HepG2 (cell line): ENCODE measurements at regions not wholly inside any gene's neighbourhood (a gene's known extent, or its start where the extent isn't known, plus 50 kb on each side); places are given as distances from the start of the nearest gene placed in this dataset.

Experiments used
- HDAC6 ChIP-seq: fragments of 200-600 bp; sonication (generic); IDR thresholded peaks from 2 replicates; pipeline ENCODE4 v1.7.0; 2017; ENCODE audit warnings: mild to moderate bottlenecking, antibody characterized with exemption, low read length, low read depth
- KMT2A ChIP-seq: sonication (generic); formaldehyde crosslinking; IDR thresholded peaks from 2 replicates; pipeline ENCODE4 v1.4.0; 2020; ENCODE audit warnings: missing genetic modification reagents
- MAFG ChIP-seq: sonication (generic); formaldehyde crosslinking; IDR thresholded peaks from 2 replicates; pipeline ENCODE4 v1.5.1; 2020; ENCODE audit warnings: mild to moderate bottlenecking, missing genetic modification reagents
- SIX1 ChIP-seq: sonication (generic); formaldehyde crosslinking; IDR thresholded peaks from 2 replicates; pipeline ENCODE4 v1.4.0; 2020; ENCODE audit warnings: missing genetic modification reagents, borderline replicate concordance
- WIZ ChIP-seq: sonication (generic); formaldehyde crosslinking; IDR thresholded peaks from 2 replicates; pipeline ENCODE4 v1.5.1; 2020; ENCODE audit warnings: mild to moderate bottlenecking, missing genetic modification reagents
- ZKSCAN5 ChIP-seq: sonication (generic); formaldehyde crosslinking; IDR thresholded peaks from 2 replicates; pipeline ENCODE4 v1.5.1; 2020; ENCODE audit warnings: mild to moderate bottlenecking, missing genetic modification reagents
- ZNF232 ChIP-seq: sonication (generic); formaldehyde crosslinking; IDR thresholded peaks from 2 replicates; pipeline ENCODE4 v1.4.0; 2020; ENCODE audit warnings: missing genetic modification reagents, borderline replicate concordance
- TF ChIP-seq, protein P1 (sequence below): sonication (generic); formaldehyde crosslinking; IDR thresholded peaks from 2 replicates; pipeline ENCODE4 v1.4.0; 2020; ENCODE audit warnings: missing genetic modification reagents
- TF ChIP-seq, protein P2 (sequence below): sonication (generic); formaldehyde crosslinking; IDR thresholded peaks from 2 replicates; pipeline ENCODE4 v1.8.0; 2022; ENCODE audit warnings: low read depth, missing genetic modification reagents
- TF ChIP-seq, protein P3 (sequence below): sonication (generic); formaldehyde crosslinking; IDR thresholded peaks from 2 replicates; pipeline ENCODE4 v1.5.0; 2020; ENCODE audit warnings: mild to moderate bottlenecking, missing genetic modification reagents
- TF ChIP-seq, protein P4 (sequence below): conservative IDR thresholded peaks from 2 replicates; pipeline ENCODE4 v1.6.1; 2018; ENCODE audit warnings: missing genetic modification reagents
- TF ChIP-seq, protein P5 (sequence below): sonication (generic); formaldehyde crosslinking; IDR thresholded peaks from 2 replicates; pipeline ENCODE4 v1.4.0; 2020; ENCODE audit warnings: mild to moderate bottlenecking, missing genetic modification reagents

DNA sequence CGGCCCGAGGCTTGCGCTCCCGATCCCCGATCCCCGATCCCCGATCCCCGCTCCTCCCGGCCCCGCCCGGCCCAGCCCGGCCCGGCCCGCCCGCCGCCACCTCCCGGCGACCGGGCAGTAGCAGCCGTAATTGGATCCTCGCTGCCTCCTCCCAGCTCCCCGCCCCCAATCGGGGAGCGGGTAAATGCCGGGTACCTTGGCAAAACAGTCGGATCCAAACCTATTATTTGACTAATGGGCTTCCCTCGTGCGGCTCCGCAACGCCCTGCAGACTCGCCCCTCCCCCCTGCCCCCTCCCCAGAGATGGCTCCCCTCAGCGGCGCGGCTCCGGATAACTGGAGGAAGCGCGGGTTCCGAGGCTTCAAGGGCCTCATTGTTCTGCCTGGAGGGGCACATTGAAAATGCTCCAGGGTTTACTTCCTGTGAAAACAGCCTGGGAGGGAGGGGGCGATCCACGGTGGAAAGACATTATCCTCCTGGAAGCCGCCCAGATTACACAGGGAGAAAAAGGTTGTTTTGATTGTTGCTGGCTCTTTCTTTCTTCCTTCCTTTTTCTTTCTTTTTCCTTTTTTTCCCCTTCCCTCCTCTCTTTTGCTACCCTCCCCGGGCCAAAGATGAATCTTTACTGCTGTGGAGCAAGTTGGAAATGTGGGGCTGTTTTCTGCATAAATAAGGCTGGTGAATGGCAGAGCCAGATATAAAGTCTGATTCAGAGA lies 94.7 kb upstream of the ZMIZ1 start (continued):
- TF ChIP-seq, protein P1, sequence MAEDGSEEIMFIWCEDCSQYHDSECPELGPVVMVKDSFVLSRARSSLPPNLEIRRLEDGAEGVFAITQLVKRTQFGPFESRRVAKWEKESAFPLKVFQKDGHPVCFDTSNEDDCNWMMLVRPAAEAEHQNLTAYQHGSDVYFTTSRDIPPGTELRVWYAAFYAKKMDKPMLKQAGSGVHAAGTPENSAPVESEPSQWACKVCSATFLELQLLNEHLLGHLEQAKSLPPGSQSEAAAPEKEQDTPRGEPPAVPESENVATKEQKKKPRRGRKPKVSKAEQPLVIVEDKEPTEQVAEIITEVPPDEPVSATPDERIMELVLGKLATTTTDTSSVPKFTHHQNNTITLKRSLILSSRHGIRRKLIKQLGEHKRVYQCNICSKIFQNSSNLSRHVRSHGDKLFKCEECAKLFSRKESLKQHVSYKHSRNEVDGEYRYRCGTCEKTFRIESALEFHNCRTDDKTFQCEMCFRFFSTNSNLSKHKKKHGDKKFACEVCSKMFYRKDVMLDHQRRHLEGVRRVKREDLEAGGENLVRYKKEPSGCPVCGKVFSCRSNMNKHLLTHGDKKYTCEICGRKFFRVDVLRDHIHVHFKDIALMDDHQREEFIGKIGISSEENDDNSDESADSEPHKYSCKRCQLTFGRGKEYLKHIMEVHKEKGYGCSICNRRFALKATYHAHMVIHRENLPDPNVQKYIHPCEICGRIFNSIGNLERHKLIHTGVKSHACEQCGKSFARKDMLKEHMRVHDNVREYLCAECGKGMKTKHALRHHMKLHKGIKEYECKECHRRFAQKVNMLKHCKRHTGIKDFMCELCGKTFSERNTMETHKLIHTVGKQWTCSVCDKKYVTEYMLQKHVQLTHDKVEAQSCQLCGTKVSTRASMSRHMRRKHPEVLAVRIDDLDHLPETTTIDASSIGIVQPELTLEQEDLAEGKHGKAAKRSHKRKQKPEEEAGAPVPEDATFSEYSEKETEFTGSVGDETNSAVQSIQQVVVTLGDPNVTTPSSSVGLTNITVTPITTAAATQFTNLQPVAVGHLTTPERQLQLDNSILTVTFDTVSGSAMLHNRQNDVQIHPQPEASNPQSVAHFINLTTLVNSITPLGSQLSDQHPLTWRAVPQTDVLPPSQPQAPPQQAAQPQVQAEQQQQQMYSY (CRISPR knock-in tag) = 0 out of 2 replicates have a peak, but pooled peaks have one; percentile 41
- TF ChIP-seq HDAC6 (no peak), ZNF232 (CRISPR knock-in tag) (no peak), ZKSCAN5 (CRISPR knock-in tag) (no peak), WIZ (CRISPR knock-in tag) (no peak), KMT2A (no peak), MAFG (CRISPR knock-in tag) (no peak), SIX1 (no peak; the same call in 1 of the 2 replicates)
- TF ChIP-seq, protein P2, sequence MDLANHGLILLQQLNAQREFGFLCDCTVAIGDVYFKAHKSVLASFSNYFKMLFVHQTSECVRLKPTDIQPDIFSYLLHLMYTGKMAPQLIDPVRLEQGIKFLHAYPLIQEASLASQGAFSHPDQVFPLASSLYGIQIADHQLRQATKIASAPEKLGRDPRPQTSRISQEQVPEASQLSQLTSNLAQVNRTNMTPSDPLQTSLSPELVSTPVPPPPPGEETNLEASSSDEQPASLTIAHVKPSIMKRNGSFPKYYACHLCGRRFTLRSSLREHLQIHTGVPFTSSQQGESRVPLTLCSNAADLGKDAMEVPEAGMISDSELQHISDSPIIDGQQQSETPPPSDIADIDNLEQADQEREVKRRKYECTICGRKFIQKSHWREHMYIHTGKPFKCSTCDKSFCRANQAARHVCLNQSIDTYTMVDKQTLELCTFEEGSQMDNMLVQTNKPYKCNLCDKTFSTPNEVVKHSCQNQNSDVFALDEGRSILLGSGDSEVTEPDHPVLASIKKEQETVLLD (CRISPR knock-in tag) = no peak
- TF ChIP-seq, protein P3, sequence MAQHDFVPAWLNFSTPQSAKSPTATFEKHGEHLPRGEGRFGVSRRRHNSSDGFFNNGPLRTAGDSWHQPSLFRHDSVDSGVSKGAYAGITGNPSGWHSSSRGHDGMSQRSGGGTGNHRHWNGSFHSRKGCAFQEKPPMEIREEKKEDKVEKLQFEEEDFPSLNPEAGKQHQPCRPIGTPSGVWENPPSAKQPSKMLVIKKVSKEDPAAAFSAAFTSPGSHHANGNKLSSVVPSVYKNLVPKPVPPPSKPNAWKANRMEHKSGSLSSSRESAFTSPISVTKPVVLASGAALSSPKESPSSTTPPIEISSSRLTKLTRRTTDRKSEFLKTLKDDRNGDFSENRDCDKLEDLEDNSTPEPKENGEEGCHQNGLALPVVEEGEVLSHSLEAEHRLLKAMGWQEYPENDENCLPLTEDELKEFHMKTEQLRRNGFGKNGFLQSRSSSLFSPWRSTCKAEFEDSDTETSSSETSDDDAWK (CRISPR knock-in tag) = no peak
- TF ChIP-seq, protein P4, sequence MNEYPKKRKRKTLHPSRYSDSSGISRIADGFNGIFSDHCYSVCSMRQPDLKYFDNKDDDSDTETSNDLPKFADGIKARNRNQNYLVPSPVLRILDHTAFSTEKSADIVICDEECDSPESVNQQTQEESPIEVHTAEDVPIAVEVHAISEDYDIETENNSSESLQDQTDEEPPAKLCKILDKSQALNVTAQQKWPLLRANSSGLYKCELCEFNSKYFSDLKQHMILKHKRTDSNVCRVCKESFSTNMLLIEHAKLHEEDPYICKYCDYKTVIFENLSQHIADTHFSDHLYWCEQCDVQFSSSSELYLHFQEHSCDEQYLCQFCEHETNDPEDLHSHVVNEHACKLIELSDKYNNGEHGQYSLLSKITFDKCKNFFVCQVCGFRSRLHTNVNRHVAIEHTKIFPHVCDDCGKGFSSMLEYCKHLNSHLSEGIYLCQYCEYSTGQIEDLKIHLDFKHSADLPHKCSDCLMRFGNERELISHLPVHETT (CRISPR knock-in tag) = no peak
- TF ChIP-seq, protein P5, sequence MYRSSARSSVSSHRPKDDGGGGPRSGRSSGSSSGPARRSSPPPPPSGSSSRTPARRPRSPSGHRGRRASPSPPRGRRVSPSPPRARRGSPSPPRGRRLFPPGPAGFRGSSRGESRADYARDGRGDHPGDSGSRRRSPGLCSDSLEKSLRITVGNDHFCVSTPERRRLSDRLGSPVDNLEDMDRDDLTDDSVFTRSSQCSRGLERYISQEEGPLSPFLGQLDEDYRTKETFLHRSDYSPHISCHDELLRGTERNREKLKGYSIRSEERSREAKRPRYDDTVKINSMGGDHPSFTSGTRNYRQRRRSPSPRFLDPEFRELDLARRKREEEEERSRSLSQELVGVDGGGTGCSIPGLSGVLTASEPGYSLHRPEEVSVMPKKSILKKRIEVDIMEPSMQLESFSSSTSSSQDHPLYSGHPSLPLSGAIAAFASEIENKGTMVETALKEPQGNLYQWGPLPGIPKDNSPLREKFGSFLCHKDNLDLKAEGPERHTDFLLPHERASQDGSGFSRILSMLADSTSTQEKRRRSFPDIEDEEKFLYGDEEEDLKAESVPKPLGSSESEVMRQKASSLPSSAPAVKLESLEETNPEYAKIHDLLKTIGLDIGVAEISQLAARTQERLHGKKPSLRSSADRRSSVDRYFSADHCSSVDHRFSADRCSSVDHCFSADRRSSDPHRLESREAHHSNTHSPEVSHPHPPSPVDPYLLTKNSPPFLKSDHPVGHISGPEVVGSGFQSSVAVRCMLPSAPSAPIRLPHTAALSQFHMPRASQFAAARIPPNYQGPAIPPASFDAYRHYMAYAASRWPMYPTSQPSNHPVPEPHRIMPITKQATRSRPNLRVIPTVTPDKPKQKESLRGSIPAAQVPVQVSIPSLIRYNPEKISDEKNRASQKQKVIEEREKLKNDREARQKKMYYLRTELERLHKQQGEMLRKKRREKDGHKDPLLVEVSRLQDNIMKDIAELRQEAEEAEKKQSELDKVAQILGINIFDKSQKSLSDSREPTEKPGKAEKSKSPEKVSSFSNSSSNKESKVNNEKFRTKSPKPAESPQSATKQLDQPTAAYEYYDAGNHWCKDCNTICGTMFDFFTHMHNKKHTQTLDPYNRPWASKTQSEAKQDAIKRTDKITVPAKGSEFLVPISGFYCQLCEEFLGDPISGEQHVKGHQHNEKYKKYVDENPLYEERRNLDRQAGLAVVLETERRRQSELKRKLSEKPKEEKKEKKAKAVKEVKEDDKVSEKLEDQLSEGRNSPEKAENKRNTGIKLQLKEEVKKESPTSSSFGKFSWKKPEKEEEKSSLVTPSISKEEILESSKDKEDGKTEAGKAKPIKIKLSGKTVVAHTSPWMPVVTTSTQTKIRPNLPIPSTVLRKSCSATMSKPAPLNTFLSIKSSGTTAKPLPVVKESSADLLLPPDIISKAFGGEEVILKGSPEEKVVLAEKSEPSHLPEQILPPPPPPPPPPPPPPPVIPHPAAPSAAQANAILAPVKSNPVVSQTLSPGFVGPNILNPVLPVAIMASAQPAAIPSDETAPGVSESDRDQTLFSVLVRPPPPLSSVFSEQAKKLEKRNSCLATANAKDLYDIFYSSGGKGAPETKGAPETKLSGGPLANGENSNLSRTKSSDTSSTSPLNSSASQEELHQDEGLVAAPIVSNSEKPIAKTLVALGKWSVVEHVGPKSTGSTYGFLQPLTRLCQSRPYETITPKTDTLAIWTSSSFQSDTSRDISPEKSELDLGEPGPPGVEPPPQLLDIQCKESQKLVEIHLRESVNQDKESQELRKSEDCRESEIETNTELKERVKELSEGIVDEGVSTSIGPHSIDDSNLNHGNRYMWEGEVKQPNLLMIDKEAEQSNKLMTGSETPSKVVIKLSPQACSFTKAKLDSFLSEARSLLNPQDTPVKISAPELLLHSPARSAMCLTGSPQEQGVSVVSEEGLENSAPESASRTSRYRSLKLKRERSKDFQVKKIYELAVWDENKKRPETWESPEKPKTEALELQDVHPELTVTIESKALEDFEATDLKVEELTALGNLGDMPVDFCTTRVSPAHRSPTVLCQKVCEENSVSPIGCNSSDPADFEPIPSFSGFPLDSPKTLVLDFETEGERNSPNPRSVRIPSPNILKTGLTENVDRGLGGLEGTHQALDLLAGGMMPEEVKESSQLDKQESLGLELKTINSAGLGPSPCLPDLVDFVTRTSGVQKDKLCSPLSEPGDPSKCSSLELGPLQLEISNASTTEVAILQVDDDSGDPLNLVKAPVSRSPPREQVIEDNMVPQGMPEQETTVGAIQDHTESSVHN (CRISPR knock-in tag) = no peak
